Activated B cell treated with CpG ODN at 0.5 μM for 24 hours (primary cell): ENCODE measurements at regions not wholly inside any gene's neighbourhood (a gene's known extent, or its start where the extent isn't known, plus 50 kb on each side); places are given as distances from the start of the nearest gene placed in this dataset.

ENCODE experiments used
- ATAC-seq: fragments of 200-7000 bp; cut with Tn5 transposase; one replicate; pipeline ENCODE4 v1.10.0; 2021; ENCODE audit warnings: low read depth, mild to moderate bottlenecking, moderate library complexity
- CTCF ChIA-PET: fragments of 350-600 bp; sonication (Branson Sonifier 250); formaldehyde crosslinking; loops from one replicate; lab custom pipeline; 2021; ENCODE audit warnings: antibody characterized with exemption; lab: Charles Lee
- POLR2A ChIA-PET: fragments of 350-600 bp; sonication (Branson Sonifier 250); formaldehyde crosslinking; loops from one replicate; lab custom pipeline; 2021; ENCODE audit warnings: antibody characterized with exemption; lab: Charles Lee
- DNase-seq: peaks from one replicate; pipeline ENCODE4 v3.0.0; 2022
- H3K27ac Mint-ChIP-seq: one replicate; pipeline ENCODE4 v1.8.0; 2020; ENCODE audit warnings: mixed read lengths
- H3K27me3 Mint-ChIP-seq: one replicate; pipeline ENCODE4 v1.8.0; 2021; ENCODE audit warnings: mixed read lengths
- H3K36me3 Mint-ChIP-seq: one replicate; pipeline ENCODE4 v1.8.0; 2021; ENCODE audit warnings: low read depth, mixed read lengths
- H3K4me1 Mint-ChIP-seq: one replicate; pipeline ENCODE4 v1.8.0; 2021; ENCODE audit warnings: mixed read lengths
- H3K4me3 Mint-ChIP-seq: one replicate; pipeline ENCODE4 v1.8.0; 2020; ENCODE audit warnings: mild to moderate bottlenecking, mixed read lengths
- H3K9me3 Mint-ChIP-seq: one replicate; pipeline ENCODE4 v1.8.0; 2020; ENCODE audit warnings: mixed read lengths
- intact Hi-C: fragments of 100-400 bp; cut with micrococcal nuclease; formaldehyde crosslinking; loops from one replicate; pipeline ENCODE4 v1.15.1; 2024
- TF ChIP-seq, protein P1 (sequence below): fragments of 200-600 bp; IDR thresholded peaks from one replicate; pipeline ENCODE4 v1.8.0; 2022; ENCODE audit warnings: antibody characterized with exemption, mild to moderate bottlenecking

DNA sequence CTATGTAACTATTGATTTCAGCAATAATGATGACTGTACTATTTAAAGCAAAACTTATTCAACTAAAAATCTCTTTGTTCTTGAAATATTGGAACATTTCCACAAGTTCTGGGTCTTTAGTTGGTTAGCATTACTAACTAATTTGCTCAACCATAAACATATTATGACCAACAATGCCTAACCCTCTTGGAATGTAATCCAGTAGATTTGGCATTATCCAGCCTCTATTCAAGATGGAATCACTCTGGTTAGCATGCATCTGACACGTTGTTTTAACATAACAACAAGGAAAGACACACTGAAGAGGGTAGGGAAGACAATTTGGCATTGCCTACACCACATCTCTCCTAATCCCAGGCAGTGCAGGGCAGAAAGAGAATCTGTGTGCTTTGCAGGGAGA, 941.3 kb upstream of the PCDH20 start:
- intact Hi-C loops, result no loop called here
- H3K27ac Mint-ChIP-seq, result no peak overlapping the region
- DNase-seq (no peak), ATAC-seq (no peak)
- CTCF ChIA-PET, result no interaction called here
- POLR2A ChIA-PET, result no interaction called here
- TF ChIP-seq, protein P1, sequence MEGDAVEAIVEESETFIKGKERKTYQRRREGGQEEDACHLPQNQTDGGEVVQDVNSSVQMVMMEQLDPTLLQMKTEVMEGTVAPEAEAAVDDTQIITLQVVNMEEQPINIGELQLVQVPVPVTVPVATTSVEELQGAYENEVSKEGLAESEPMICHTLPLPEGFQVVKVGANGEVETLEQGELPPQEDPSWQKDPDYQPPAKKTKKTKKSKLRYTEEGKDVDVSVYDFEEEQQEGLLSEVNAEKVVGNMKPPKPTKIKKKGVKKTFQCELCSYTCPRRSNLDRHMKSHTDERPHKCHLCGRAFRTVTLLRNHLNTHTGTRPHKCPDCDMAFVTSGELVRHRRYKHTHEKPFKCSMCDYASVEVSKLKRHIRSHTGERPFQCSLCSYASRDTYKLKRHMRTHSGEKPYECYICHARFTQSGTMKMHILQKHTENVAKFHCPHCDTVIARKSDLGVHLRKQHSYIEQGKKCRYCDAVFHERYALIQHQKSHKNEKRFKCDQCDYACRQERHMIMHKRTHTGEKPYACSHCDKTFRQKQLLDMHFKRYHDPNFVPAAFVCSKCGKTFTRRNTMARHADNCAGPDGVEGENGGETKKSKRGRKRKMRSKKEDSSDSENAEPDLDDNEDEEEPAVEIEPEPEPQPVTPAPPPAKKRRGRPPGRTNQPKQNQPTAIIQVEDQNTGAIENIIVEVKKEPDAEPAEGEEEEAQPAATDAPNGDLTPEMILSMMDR, result no peak
- H3K4me1 Mint-ChIP-seq, result no peaks in the 10 kb centered on the region
- H3K4me3 Mint-ChIP-seq, result no peak overlapping the region
- no peaks in the 10 kb centered on the region for H3K36me3 Mint-ChIP-seq
- H3K9me3 Mint-ChIP-seq, result peaks cover 8% of the 10 kb centered on the region
- H3K27me3 Mint-ChIP-seq, result no peaks in the 10 kb centered on the region

DNA sequence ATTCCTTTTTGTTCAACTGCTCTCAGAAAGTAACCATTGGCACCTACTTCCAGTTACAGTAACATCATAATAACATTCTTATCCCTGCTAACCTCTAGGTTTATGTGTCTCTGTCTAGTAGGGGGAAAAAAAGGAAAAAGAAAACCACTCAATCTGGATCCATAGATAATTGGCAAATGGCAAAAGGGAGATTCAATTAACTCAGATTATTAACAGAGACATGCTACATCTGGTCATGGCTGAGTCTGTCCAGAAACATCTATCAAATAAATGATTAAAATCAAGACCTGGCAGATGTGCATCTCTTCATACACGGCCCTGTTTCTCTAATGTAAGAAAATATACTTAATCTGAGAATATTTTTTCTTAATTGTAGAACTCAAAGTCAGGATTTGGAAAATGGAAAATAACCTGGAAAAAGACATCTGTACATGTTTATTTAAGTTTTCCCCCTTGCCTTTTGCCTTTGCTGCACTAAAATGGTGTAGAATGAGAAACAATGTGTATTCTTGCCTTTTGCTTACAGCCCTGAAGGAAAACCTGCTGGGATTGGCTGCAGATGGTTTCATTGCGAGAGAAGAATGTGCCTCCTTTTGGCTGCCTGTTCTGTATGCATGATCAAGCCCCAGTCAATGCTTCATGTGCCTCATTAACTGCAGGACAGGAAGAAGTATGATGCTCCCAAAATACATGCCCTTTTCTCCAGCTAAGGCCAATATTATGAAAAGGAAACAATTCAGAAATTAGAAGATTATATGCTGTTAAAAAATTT, 921.6 kb upstream of the PCDH20 start:
- Mint-ChIP-seq H3K36me3 (no peaks in the 10 kb centered on the region), H3K4me3 (no peak overlapping the region), H3K4me1 (no peaks in the 10 kb centered on the region), H3K27ac (no peak overlapping the region), H3K27me3 (no peaks in the 10 kb centered on the region), H3K9me3 (no peaks in the 10 kb centered on the region)
- TF ChIP-seq, protein P1, result no peak
- ATAC-seq (no peak), DNase-seq (no peak)
- CTCF ChIA-PET, result no interaction called here
- POLR2A ChIA-PET, result no interaction called here
- intact Hi-C loops, result no loop called here

DNA sequence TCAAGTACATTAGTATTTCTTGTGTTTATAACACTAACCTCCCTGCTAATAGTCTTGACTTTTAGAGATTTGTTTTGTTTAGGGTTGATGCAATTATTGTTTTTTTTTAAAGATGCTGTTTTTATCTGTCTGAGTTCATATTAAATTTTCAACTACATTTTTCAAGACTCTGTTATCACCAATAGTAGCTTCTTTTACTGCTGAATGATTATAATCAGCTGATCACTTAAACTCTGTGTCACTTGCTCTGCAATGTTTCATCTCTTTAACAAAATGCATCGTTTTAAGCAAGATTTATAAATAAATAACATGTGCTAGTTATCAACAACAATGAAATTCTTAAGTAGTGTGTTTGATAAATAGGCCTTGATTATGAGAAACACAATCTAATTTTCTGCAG, 920.9 kb upstream of the PCDH20 start:
- no peaks in the 10 kb centered on the region for H3K36me3 Mint-ChIP-seq
- no peaks in the 10 kb centered on the region for H3K27me3 Mint-ChIP-seq
- TF ChIP-seq, protein P1, result no peak
- POLR2A ChIA-PET, result no interaction called here
- no peak for DNase-seq
- CTCF ChIA-PET, result no interaction called here
- no peak overlapping the region for H3K27ac Mint-ChIP-seq
- no peak overlapping the region for H3K4me3 Mint-ChIP-seq
- H3K4me1 Mint-ChIP-seq, result no peaks in the 10 kb centered on the region
- intact Hi-C loops, result no loop called here
- H3K9me3 Mint-ChIP-seq, result no peaks in the 10 kb centered on the region
- ATAC-seq, result no peak

DNA sequence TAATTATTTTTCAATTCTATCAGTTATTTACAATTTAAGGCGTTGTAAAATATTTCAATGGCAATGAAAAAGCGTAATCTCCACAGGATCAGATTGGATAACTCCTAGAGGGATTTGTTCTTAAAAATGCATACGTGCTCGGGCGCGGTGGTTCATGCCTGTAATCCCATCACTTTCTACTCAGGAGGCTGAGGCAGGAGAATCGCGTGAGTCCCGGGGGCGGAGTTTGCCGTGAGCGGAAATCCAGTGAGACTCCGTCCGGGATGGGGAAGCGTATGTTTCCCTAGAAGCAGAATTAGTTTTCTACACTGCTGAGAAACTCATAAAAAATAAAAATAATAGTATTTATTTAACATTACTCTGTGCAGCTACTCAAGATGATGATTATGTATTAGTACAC, 917.8 kb upstream of the PCDH20 start:
- Mint-ChIP-seq H3K27ac (no peak overlapping the region), H3K4me1 (no peaks in the 10 kb centered on the region), H3K27me3 (no peaks in the 10 kb centered on the region), H3K4me3 (no peak overlapping the region), H3K9me3 (peaks cover 4% of the 10 kb centered on the region), H3K36me3 (no peaks in the 10 kb centered on the region)
- DNase-seq, result no peak
- CTCF ChIA-PET, result no interaction called here
- POLR2A ChIA-PET, result no interaction called here
- intact Hi-C loops, result no loop called here
- TF ChIP-seq, protein P1, result no peak
- no peak for ATAC-seq

DNA sequence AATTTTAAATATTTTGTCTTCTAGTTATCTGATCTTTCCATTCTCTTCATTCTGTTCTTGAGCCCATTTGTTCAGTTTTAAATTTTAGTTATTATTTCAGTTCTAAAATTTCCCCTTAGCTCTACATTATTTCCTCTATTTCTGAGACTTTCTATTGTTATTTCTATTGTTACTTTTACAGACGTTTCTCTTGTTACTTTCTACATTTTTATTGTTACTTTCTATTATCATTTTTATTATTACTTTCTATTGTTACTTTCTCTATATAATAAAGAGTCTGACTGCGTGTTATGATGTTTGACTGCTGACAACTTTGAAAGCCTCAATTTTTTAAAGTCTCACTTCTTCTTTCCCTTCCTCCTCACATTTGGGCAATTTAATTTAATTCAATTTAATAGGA, 915.7 kb upstream of the PCDH20 start:
- TF ChIP-seq, protein P1, result no peak
- DNase-seq (no peak), ATAC-seq (no peak)
- intact Hi-C loops, result no loop called here
- Mint-ChIP-seq H3K36me3 (no peaks in the 10 kb centered on the region), H3K4me1 (no peaks in the 10 kb centered on the region), H3K4me3 (no peak overlapping the region), H3K27ac (no peak overlapping the region), H3K9me3 (peaks cover 7% of the 10 kb centered on the region), H3K27me3 (no peaks in the 10 kb centered on the region)
- CTCF ChIA-PET, result no interaction called here
- POLR2A ChIA-PET, result no interaction called here
